Left renal pelvis (tissue), 4 donors: ENCODE measurements at regions not wholly inside any gene's neighbourhood (a gene's known extent, or its start where the extent isn't known, plus 50 kb on each side); places are given as distances from the start of the nearest gene placed in this dataset.
"Not testable (repeated sequence)": the region's sequence is repeated elsewhere in the genome, so short reads cannot be mapped to it uniquely, and the experiment has no call there.

Source experiments
- DNase-seq, 4 donors: peaks; one replicate each; pipeline ENCODE4 v3.0.0-alpha.2; 2013; ENCODE audit warnings: low read depth in 4 of 4, low spot score in 3 of 4

DNA sequence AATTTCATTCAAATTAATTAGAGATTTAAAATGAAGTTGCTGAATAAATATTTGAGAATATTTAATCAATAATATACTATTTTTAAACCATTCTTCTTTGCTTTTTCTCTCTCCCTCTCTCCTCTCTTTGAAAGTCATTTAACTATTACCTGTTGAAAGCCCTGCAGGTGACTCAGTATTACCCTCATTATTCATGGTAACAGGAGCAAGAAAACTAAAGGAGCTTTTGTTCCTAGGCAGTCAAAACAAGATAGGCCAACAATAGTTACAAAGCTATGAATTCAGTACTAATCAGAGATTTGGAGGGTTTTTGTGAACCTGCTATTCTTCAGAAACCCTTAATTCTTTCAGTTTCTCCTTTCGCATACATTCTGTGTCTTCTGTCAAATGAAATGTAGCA is 721.3 kb upstream of the NCAM2 start:
- DNase-seq = no peak

- DNase-seq = no peak
Observed at GRCh38 chr21:20283836-20284235, 714.4 kb upstream of the NCAM2 start.

- DNase-seq = no peak
Observed at GRCh38 chr21:20292280-20292679, 705.9 kb upstream of the NCAM2 start.

DNA sequence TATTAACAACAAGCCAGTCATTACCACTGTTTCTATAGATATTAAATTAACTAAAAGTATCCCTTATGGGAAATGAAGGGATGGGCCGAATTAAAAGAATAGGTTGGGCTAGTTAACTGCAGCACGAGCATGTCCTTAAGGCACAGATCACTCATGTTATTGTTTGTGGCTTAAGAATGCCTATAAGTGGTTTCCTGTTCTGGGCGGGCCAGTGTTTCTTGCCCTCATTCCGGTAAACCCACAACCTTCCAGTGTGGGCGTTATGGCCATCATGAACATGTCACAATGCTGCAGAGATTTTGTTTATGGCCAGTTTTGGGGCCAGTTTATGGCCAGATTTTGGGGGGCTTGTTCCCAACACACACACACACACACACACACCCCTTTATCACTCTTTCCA is 705.4 kb upstream of the NCAM2 start:
- DNase-seq = not testable (repeated sequence)

DNA sequence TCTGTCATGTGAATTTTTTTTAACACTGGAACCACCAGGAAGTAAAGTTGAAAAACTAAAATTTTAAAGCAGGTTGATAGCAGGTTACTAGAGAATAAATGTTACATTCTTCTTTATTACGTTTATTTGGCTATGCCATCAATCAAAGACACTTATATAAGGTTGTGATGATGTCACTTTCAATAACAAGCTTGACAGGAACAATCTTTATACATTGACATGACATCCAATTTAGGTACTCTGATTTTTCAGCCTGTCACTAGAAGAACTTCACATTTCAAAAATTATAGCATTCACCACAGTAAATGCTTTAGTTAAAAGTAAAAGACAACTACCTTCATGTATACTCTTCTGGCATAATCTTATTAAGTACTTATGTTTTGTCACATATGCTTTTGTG is 696.8 kb upstream of the NCAM2 start:
- DNase-seq = no peak

DNA sequence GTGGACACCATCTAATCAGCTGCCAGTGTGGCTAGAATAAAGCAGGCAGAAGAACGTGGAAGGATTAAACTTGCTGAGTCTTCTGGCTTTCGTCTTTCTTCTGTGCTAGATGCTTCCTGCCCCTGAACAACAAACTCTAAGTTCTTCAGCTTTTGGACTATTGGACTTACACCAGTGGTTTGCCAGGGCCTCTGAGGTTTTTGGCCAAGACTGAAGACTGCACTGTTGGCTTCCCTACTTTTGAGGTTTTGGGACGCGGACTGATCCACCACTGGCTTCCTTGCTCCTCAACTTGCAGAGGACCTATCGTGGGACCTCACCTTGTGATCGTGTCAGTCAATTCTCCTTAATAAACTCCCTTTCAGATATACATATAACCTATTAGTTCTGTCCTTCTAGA is 696.1 kb upstream of the NCAM2 start:
- no peak for DNase-seq

GRCh38 chr21:20306836-20307235 is 691.4 kb upstream of the NCAM2 start:
- DNase-seq = no peak

- DNase-seq = no peak
Observed at GRCh38 chr21:20308586-20309315, 689.5 kb upstream of the NCAM2 start.

DNA sequence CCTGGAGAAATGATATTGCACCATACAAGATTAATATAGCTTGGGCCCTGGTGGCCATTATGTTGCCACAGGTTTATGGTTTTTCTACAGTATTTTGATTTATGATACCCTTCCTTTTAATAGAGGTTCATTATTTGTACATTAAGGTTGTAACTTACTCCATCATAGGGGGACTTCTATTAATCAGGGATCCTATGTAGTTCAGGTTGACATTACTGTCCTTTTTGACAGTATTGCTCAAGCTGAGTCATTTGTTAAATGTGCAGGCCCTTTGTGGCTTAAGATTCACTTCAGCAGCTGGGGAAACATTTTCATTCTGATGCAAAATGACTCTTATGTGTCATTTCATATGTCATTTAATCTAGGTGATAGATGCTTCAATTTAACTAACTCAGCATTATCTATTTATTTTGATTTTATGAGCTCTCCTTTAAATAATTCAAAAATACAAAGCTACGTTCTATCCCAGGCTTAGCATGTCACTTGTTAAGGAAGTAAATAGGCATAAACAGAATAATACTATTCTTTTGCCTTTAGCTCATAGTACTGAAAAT is 686.9 kb upstream of the NCAM2 start:
- no peak for DNase-seq

GRCh38 chr21:20313013-20313412 is 685.2 kb upstream of the NCAM2 start:
- no peak for DNase-seq

GRCh38 chr21:20315042-20315441 is 683.2 kb upstream of the NCAM2 start:
- no peak for DNase-seq

DNA sequence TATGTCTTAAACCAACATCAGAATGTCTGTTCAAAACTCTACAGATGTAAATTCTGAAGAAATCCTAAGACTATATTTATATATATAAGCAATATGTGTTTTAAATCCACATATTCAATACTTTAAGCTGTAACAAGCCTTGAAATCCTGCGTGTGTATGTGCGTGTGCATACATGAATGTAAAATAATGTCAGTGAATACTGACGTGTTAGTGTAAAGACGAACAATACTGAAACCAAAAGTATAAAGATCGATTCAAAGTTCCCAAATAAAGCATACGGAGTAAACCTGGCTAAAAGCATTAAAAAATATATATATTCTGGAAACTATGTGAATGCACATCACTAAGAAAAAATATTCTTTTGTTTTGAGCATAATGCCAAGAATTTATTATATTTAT is 668.6 kb upstream of the NCAM2 start:
- DNase-seq = no peak

DNA sequence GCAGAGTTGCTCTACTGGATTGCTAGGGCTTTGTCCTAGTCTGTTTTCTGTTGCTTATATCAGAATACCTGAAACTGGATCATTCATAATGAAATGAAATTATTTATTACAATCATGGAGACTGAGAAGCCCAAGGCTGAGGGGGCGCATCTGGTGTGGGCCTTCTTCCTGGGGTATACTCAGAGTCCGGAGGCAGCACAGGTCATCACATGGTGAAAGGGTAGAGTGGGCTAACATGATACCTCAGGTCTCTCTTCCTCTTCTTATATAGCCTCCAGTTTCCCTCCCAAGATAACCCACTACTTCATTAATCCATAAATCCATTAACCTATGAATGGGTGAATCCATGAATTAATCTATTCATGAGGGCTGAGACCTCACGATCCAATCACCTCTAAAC is 667.6 kb upstream of the NCAM2 start:
- DNase-seq = no peak

- DNase-seq = no peak
Observed at GRCh38 chr21:20334585-20334984, 663.6 kb upstream of the NCAM2 start.

GRCh38 chr21:20341431-20341830 is 656.8 kb upstream of the NCAM2 start:
- no peak for DNase-seq

DNA sequence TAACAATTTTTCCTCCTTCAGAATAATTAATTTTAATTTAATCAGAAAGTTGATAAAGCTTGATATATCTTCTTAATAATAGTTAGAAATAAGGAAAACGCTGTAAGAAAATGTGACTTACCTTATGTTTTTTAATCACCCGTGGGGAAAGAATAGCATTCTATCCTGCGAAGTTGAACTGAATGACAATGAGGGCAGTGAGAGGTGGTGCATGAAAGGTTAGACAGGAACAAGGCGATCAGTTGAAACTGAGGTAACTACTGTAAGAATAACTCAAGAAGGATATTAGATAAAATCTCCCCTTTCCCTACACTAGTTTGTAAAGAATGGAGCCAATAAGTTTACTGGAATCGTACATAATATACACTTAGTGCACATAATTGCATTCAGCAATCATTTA is 655.0 kb upstream of the NCAM2 start:
- DNase-seq = no peak

DNA sequence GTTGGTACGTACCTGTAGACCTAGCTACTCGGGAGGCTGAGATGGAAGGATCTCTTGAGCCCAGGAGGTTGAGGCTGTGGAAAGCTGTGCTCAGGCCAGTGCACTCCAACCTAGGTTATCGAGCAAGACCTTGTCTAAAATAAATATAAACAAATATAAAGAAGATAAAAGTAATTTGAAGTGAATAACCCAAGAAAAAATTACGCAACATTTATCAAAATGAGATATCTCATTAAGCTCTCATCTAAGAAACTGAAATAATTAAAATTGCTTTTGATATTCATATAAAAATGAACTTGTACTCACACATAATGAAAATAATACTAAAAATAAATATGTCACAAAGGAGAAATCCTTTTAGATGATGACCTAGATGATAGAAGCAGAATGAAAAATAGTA is 647.1 kb upstream of the NCAM2 start:
- no peak for DNase-seq

DNA sequence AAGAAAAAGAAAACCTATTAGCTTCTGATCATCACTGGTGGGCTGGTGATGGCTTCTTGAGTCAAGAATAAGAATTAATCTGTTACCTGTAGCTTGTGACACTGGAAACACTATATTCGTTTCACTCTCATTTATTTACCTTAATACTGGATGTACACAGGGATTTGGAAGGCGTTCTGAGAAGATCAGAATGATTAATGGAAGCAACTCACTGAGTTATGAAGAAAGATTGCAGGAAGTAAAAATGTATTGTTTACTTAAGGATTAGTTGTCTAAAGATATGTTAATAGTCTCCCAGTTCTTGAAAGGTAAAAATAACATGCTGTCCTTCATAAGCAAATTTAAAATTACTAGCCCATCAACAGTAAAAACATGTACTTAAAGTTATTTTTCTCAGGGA is 644.9 kb upstream of the NCAM2 start:
- DNase-seq = no peak

DNA sequence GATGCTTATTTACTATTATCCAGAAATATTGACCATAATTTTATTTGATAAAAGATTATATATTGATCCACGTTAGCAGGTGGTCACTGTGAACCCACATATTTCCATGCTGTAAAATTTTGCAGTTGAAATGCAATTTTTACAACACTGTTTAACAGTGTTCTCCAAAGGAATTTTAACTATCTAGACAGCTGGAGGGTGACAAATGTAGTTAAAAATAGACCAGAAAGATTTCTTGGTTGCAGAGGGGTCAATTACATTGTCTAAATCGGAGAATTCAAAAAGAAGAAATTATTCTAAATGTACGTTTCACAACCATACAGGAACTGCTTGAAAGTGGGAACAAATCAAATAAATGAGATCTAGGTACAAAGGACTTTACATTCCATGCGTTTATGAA is 625.2 kb upstream of the NCAM2 start:
- no peak for DNase-seq

GRCh38 chr21:20377250-20377649 is 621.0 kb upstream of the NCAM2 start:
- no peak for DNase-seq

GRCh38 chr21:20388400-20388799 is 609.8 kb upstream of the NCAM2 start:
- no peak for DNase-seq

GRCh38 chr21:20396798-20397197 is 601.4 kb upstream of the NCAM2 start:
- DNase-seq = no peak

- DNase-seq = no peak
Observed at GRCh38 chr21:20404915-20405314, 593.3 kb upstream of the NCAM2 start.
